ENCODE measurements at regions not wholly inside any gene's neighbourhood (a gene's known extent, or its start where the extent isn't known, plus 50 kb on each side); places are given as distances from the start of the nearest gene placed in this dataset.

- Histone ChIP-seq H3K4me1 (ENCODE audit: control insufficient read depth in 1 of 2, low read depth in 2 of 2) (no peaks in the 10 kb centered on the region), H3K4me3 (no peak overlapping the region), H3K9me3 (no peaks in the 10 kb centered on the region), H3K27ac (no peak overlapping the region), H3K27me3 (replicated peaks; ENCODE audit: insufficient read depth) (no peaks in the 10 kb centered on the region), H3K36me3 (no peaks in the 10 kb centered on the region)
- ATAC-seq (ENCODE audit: insufficient number of reproducible peaks, low FRiP score, low read depth) (no peak), DNase-seq (ENCODE audit: low spot score) (no peak)
- TF ChIP-seq CTCF (IDR thresholded peaks at IDR 0.05): no peak
These were observed 361.5 kb upstream of the PDGFD start for GRCh38 chr11:104525416-104525815.

GRCh38 chr11:104524254-104524653 is 360.3 kb upstream of the PDGFD start:
- no peaks in the 10 kb centered on the region for H3K36me3 ChIP-seq
- ATAC-seq (ENCODE audit: insufficient number of reproducible peaks, low FRiP score, low read depth) (no peak), DNase-seq (ENCODE audit: low spot score) (no peak)
- H3K4me3 ChIP-seq: no peak overlapping the region
- no peak for TF ChIP-seq CTCF (IDR thresholded peaks at IDR 0.05)
- H3K27ac ChIP-seq: no peak overlapping the region
- no peaks in the 10 kb centered on the region for H3K27me3 ChIP-seq (replicated peaks; ENCODE audit: insufficient read depth)
- no peaks in the 10 kb centered on the region for H3K4me1 ChIP-seq (ENCODE audit: control insufficient read depth in 1 of 2, low read depth in 2 of 2)
- no peaks in the 10 kb centered on the region for H3K9me3 ChIP-seq

- H3K4me3 ChIP-seq: no peak overlapping the region
- DNase-seq (ENCODE audit: low spot score): no peak
- no peaks in the 10 kb centered on the region for H3K4me1 ChIP-seq (ENCODE audit: control insufficient read depth in 1 of 2, low read depth in 2 of 2)
- no peak overlapping the region for H3K27ac ChIP-seq
- no peak for TF ChIP-seq CTCF (IDR thresholded peaks at IDR 0.05)
- H3K27me3 ChIP-seq (replicated peaks; ENCODE audit: insufficient read depth): no peaks in the 10 kb centered on the region
- no peaks in the 10 kb centered on the region for H3K9me3 ChIP-seq
- H3K36me3 ChIP-seq: no peaks in the 10 kb centered on the region
- ATAC-seq (ENCODE audit: insufficient number of reproducible peaks, low FRiP score, low read depth): no peak
These were observed 359.7 kb upstream of the PDGFD start for GRCh38 chr11:104523611-104524010.

GRCh38 chr11:104522650-104523049 is 358.7 kb upstream of the PDGFD start:
- no peaks in the 10 kb centered on the region for H3K27me3 ChIP-seq (replicated peaks; ENCODE audit: insufficient read depth)
- H3K4me3 ChIP-seq: no peak overlapping the region
- no peaks in the 10 kb centered on the region for H3K36me3 ChIP-seq
- no peaks in the 10 kb centered on the region for H3K4me1 ChIP-seq (ENCODE audit: control insufficient read depth in 1 of 2, low read depth in 2 of 2)
- DNase-seq (ENCODE audit: low spot score) (no peak), ATAC-seq (ENCODE audit: insufficient number of reproducible peaks, low FRiP score, low read depth) (no peak)
- no peak overlapping the region for H3K27ac ChIP-seq
- H3K9me3 ChIP-seq: no peaks in the 10 kb centered on the region
- no peak for TF ChIP-seq CTCF (IDR thresholded peaks at IDR 0.05)

GRCh38 chr11:104522123-104522522 is 358.2 kb upstream of the PDGFD start:
- Histone ChIP-seq H3K27me3 (replicated peaks; ENCODE audit: insufficient read depth) (no peaks in the 10 kb centered on the region), H3K4me3 (no peak overlapping the region), H3K27ac (no peak overlapping the region), H3K4me1 (ENCODE audit: control insufficient read depth in 1 of 2, low read depth in 2 of 2) (no peaks in the 10 kb centered on the region), H3K36me3 (no peaks in the 10 kb centered on the region), H3K9me3 (no peaks in the 10 kb centered on the region)
- no peak for TF ChIP-seq CTCF (IDR thresholded peaks at IDR 0.05)
- DNase-seq (ENCODE audit: low spot score): no peak
- ATAC-seq (ENCODE audit: insufficient number of reproducible peaks, low FRiP score, low read depth): no peak
